GM23338 (cell line): ENCODE measurements at regions not wholly inside any gene's neighbourhood (a gene's known extent, or its start where the extent isn't known, plus 50 kb on each side); places are given as distances from the start of the nearest gene placed in this dataset.

ENCODE experiments used
- ATAC-seq: fragments of 200-7000 bp; cut with Tn5 transposase; 3 replicates; pipeline ENCODE4 v1.9.1; 2020
- DNase-seq: peaks from one replicate; pipeline ENCODE4 v3.0.0-alpha.2; 2015; ENCODE audit warnings: low spot score
- H2AFZ ChIP-seq: fragments of 200-600 bp; sonication (generic); 2 replicates; pipeline ENCODE4 v1.8.0; 2016; ENCODE audit warnings: antibody characterized with exemption, mild to moderate bottlenecking, moderate library complexity
- H3F3A ChIP-seq: fragments of 200-600 bp; sonication (generic); replicated peaks from 2 replicates; pipeline ENCODE4 v1.8.0; 2017; ENCODE audit warnings: antibody characterized with exemption, mixed run types, low read depth
- H3K27ac ChIP-seq: fragments of 200-600 bp; sonication (generic); 2 replicates; pipeline ENCODE4 v1.6.1; 2016; ENCODE audit warnings: low read depth
- H3K27me3 ChIP-seq: fragments of 200-600 bp; sonication (generic); 2 replicates; pipeline ENCODE4 v1.8.0; 2016; ENCODE audit warnings: mild to moderate bottlenecking, mixed run types, moderate library complexity; ENCODE audit not compliant: insufficient read depth
- H3K36me3 ChIP-seq: fragments of 200-600 bp; sonication (generic); 2 replicates; pipeline ENCODE4 v1.8.0; 2016; ENCODE audit warnings: mild to moderate bottlenecking; ENCODE audit not compliant: insufficient read depth
- H3K4me1 ChIP-seq: fragments of 200-600 bp; sonication (generic); 2 replicates; pipeline ENCODE4 v1.8.0; 2016; ENCODE audit warnings: mild to moderate bottlenecking, moderate library complexity; ENCODE audit not compliant: insufficient read depth
- H3K4me2 ChIP-seq: fragments of 200-600 bp; sonication (generic); 2 replicates; pipeline ENCODE4 v1.7.1; 2017; ENCODE audit warnings: mixed run types
- H3K4me3 ChIP-seq: fragments of 200-600 bp; sonication (generic); 2 replicates; pipeline ENCODE4 v1.6.1; 2016; ENCODE audit warnings: mixed run types
- H3K79me2 ChIP-seq: fragments of 200-600 bp; sonication (generic); replicated peaks from 2 replicates; pipeline ENCODE4 v1.8.0; 2017; ENCODE audit warnings: mild to moderate bottlenecking; ENCODE audit not compliant: insufficient read depth
- H3K9me2 ChIP-seq: fragments of 200-600 bp; sonication (generic); 2 replicates; pipeline ENCODE4 v1.8.0; 2017; ENCODE audit not compliant: insufficient read depth
- H4K20me1 ChIP-seq: fragments of 200-600 bp; sonication (generic); replicated peaks from 2 replicates; pipeline ENCODE4 v1.8.0; 2017; ENCODE audit warnings: mild to moderate bottlenecking; ENCODE audit not compliant: insufficient read depth
- H3K27ac Mint-ChIP-seq: 2 replicates; pipeline ENCODE4 v1.8.0; 2020; ENCODE audit warnings: inconsistent platforms, mild to moderate bottlenecking, moderate library complexity, mixed read lengths
- H3K27me3 Mint-ChIP-seq: 3 replicates; pipeline ENCODE4 v1.8.0; 2022; ENCODE audit warnings: low read depth, mild to moderate bottlenecking, moderate library complexity, mixed read lengths, inconsistent platforms; ENCODE audit not compliant: insufficient read depth, poor library complexity
- H3K36me3 Mint-ChIP-seq: 3 replicates; pipeline ENCODE4 v1.8.0; 2021; ENCODE audit warnings: low read depth, mild to moderate bottlenecking, inconsistent platforms, moderate library complexity, mixed read lengths
- H3K4me1 Mint-ChIP-seq: 3 replicates; pipeline ENCODE4 v1.8.0; 2020; ENCODE audit warnings: mild to moderate bottlenecking, inconsistent platforms, mixed read lengths
- H3K4me3 Mint-ChIP-seq: 3 replicates; pipeline ENCODE4 v1.8.0; 2021; ENCODE audit warnings: moderate library complexity, mild to moderate bottlenecking, inconsistent platforms, mixed read lengths
- H3K9me3 Mint-ChIP-seq: 3 replicates; pipeline ENCODE4 v1.8.0; 2020; ENCODE audit warnings: moderate library complexity, mild to moderate bottlenecking, inconsistent platforms, mixed read lengths
- CREB1 ChIP-seq: fragments of 250-450 bp; sonication (Bioruptor Pico); IDR thresholded peaks from 2 replicates; pipeline ENCODE4 v1.5.0; 2020; ENCODE audit warnings: low read depth, mild to moderate bottlenecking, moderate library complexity
- EZH2 ChIP-seq: fragments of 200-600 bp; sonication (generic); IDR thresholded peaks from one replicate; pipeline ENCODE4 v1.8.0; 2017; ENCODE audit warnings: antibody characterized with exemption, mild to moderate bottlenecking, low read depth; ENCODE audit not compliant: unreplicated experiment
- EZH2phosphoT487 ChIP-seq: fragments of 200-600 bp; sonication (generic); IDR thresholded peaks from one replicate; pipeline ENCODE4 v1.8.1; 2018; ENCODE audit warnings: antibody characterized with exemption; ENCODE audit not compliant: unreplicated experiment
- JUNB ChIP-seq: IDR thresholded peaks from one replicate; pipeline ENCODE4 v1.6.1; 2016; ENCODE audit warnings: antibody characterized with exemption; ENCODE audit not compliant: unreplicated experiment
- NANOG ChIP-seq: IDR thresholded peaks from 2 replicates; pipeline ENCODE4 v1.6.1; 2016; ENCODE audit warnings: antibody characterized with exemption, borderline replicate concordance
- POLR2AphosphoS5 ChIP-seq: IDR thresholded peaks from 2 replicates; pipeline ENCODE4 v1.6.1; 2016; ENCODE audit warnings: antibody characterized with exemption, low read depth
- STAT1 ChIP-seq: IDR thresholded peaks from one replicate; pipeline ENCODE4 v1.6.1; 2016; ENCODE audit warnings: antibody characterized with exemption; ENCODE audit not compliant: unreplicated experiment
- ZNF114 ChIP-seq: fragments of 250-450 bp; sonication (Bioruptor Pico); IDR thresholded peaks from 2 replicates; pipeline ENCODE4 v1.5.0; 2020; ENCODE audit warnings: mild to moderate bottlenecking, moderate library complexity
- ZNF331 ChIP-seq: fragments of 250-450 bp; sonication (Bioruptor Pico); IDR thresholded peaks from 2 replicates; pipeline ENCODE4 v1.5.0; 2020; ENCODE audit warnings: low read depth, mild to moderate bottlenecking, moderate library complexity
- TF ChIP-seq, protein P1 (sequence below), 2 experiments: fragments of 200-600 bp in 1 of 2; sonication (generic) in 1 of 2; conservative IDR thresholded peaks; 2 replicates each; pipeline versions ENCODE4 v1.5.1 to v1.6.1; 2016 to 2017; ENCODE audit warnings: antibody characterized with exemption in 2 of 2, low read depth in 2 of 2, mild to moderate bottlenecking in 2 of 2, moderate library complexity in 1 of 2
- TF ChIP-seq, protein P2 (sequence below): IDR thresholded peaks from 2 replicates; pipeline ENCODE4 v1.6.1; 2016; ENCODE audit warnings: antibody characterized with exemption
- TF ChIP-seq, protein P3 (sequence below): IDR thresholded peaks from one replicate; pipeline ENCODE4 v1.6.1; 2018; ENCODE audit warnings: antibody characterized with exemption; ENCODE audit not compliant: unreplicated experiment
- TF ChIP-seq, protein P4 (sequence below): fragments of 250-450 bp; sonication (Bioruptor Pico); IDR thresholded peaks from 2 replicates; pipeline ENCODE4 v1.5.0; 2020; ENCODE audit warnings: mild to moderate bottlenecking, moderate library complexity

DNA sequence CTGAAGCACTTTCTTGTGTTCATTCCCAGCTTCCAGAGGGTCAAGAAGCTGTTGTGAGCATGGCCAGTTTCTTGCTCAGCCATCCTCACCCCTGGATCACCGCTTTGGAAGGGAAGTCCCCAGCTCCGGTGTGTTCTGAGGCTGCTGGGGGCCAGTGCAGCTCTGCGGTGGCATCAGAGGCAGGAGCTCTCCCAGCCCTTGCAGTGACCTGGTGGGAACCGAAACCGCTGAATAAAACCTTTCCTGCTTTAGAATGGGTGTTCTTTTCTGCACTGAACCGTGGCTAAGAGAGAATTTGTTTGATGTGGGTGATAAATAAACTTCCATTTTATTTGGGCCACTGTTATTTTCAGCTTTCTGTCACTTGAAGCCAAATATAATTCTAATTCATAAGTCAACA is 450.9 kb upstream of the VSTM2A start:
- no peak overlapping the region for H3K4me3 ChIP-seq
- no peak overlapping the region for H3K4me2 ChIP-seq
- no peak overlapping the region for H2AFZ ChIP-seq
- Mint-ChIP-seq H3K9me3 (no peaks in the 10 kb centered on the region), H3K36me3 (no peaks in the 10 kb centered on the region), H3K4me1 (peaks cover 5% of the 10 kb centered on the region; the same call in 2 of the 3 replicates), H3K27ac (no peak overlapping the region), H3K4me3 (no peak overlapping the region), H3K27me3 (no peaks in the 10 kb centered on the region)
- DNase-seq: no peak
- H3K9me2 ChIP-seq: no peaks in the 10 kb centered on the region; the same call in 1 of the 2 replicates
- H3K36me3 ChIP-seq: no peaks in the 10 kb centered on the region
- H3K27ac ChIP-seq: no peak overlapping the region
- ATAC-seq: no peak
- H3K4me1 ChIP-seq: no peaks in the 10 kb centered on the region
- H3K27me3 ChIP-seq: no peaks in the 10 kb centered on the region
- H4K20me1 ChIP-seq: no peaks in the 10 kb centered on the region
- TF ChIP-seq ZNF114 (CRISPR knock-in tag) (no peak), NANOG (no peak), POLR2AphosphoS5 (no peak), JUNB (no peak), ZNF331 (CRISPR knock-in tag) (no peak), STAT1 (no peak), EZH2phosphoT487 (no peak), EZH2 (no peak), CREB1 (CRISPR knock-in tag) (no peak)
- TF ChIP-seq, protein P1, sequence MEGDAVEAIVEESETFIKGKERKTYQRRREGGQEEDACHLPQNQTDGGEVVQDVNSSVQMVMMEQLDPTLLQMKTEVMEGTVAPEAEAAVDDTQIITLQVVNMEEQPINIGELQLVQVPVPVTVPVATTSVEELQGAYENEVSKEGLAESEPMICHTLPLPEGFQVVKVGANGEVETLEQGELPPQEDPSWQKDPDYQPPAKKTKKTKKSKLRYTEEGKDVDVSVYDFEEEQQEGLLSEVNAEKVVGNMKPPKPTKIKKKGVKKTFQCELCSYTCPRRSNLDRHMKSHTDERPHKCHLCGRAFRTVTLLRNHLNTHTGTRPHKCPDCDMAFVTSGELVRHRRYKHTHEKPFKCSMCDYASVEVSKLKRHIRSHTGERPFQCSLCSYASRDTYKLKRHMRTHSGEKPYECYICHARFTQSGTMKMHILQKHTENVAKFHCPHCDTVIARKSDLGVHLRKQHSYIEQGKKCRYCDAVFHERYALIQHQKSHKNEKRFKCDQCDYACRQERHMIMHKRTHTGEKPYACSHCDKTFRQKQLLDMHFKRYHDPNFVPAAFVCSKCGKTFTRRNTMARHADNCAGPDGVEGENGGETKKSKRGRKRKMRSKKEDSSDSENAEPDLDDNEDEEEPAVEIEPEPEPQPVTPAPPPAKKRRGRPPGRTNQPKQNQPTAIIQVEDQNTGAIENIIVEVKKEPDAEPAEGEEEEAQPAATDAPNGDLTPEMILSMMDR (conservative IDR thresholded peaks at IDR 0.05; ENCODE audit: low read depth in 2 of 2): no peak
- TF ChIP-seq, protein P2, sequence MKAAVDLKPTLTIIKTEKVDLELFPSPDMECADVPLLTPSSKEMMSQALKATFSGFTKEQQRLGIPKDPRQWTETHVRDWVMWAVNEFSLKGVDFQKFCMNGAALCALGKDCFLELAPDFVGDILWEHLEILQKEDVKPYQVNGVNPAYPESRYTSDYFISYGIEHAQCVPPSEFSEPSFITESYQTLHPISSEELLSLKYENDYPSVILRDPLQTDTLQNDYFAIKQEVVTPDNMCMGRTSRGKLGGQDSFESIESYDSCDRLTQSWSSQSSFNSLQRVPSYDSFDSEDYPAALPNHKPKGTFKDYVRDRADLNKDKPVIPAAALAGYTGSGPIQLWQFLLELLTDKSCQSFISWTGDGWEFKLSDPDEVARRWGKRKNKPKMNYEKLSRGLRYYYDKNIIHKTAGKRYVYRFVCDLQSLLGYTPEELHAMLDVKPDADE: no peak
- TF ChIP-seq, protein P3, sequence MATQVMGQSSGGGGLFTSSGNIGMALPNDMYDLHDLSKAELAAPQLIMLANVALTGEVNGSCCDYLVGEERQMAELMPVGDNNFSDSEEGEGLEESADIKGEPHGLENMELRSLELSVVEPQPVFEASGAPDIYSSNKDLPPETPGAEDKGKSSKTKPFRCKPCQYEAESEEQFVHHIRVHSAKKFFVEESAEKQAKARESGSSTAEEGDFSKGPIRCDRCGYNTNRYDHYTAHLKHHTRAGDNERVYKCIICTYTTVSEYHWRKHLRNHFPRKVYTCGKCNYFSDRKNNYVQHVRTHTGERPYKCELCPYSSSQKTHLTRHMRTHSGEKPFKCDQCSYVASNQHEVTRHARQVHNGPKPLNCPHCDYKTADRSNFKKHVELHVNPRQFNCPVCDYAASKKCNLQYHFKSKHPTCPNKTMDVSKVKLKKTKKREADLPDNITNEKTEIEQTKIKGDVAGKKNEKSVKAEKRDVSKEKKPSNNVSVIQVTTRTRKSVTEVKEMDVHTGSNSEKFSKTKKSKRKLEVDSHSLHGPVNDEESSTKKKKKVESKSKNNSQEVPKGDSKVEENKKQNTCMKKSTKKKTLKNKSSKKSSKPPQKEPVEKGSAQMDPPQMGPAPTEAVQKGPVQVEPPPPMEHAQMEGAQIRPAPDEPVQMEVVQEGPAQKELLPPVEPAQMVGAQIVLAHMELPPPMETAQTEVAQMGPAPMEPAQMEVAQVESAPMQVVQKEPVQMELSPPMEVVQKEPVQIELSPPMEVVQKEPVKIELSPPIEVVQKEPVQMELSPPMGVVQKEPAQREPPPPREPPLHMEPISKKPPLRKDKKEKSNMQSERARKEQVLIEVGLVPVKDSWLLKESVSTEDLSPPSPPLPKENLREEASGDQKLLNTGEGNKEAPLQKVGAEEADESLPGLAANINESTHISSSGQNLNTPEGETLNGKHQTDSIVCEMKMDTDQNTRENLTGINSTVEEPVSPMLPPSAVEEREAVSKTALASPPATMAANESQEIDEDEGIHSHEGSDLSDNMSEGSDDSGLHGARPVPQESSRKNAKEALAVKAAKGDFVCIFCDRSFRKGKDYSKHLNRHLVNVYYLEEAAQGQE: no peak
- TF ChIP-seq, protein P4, sequence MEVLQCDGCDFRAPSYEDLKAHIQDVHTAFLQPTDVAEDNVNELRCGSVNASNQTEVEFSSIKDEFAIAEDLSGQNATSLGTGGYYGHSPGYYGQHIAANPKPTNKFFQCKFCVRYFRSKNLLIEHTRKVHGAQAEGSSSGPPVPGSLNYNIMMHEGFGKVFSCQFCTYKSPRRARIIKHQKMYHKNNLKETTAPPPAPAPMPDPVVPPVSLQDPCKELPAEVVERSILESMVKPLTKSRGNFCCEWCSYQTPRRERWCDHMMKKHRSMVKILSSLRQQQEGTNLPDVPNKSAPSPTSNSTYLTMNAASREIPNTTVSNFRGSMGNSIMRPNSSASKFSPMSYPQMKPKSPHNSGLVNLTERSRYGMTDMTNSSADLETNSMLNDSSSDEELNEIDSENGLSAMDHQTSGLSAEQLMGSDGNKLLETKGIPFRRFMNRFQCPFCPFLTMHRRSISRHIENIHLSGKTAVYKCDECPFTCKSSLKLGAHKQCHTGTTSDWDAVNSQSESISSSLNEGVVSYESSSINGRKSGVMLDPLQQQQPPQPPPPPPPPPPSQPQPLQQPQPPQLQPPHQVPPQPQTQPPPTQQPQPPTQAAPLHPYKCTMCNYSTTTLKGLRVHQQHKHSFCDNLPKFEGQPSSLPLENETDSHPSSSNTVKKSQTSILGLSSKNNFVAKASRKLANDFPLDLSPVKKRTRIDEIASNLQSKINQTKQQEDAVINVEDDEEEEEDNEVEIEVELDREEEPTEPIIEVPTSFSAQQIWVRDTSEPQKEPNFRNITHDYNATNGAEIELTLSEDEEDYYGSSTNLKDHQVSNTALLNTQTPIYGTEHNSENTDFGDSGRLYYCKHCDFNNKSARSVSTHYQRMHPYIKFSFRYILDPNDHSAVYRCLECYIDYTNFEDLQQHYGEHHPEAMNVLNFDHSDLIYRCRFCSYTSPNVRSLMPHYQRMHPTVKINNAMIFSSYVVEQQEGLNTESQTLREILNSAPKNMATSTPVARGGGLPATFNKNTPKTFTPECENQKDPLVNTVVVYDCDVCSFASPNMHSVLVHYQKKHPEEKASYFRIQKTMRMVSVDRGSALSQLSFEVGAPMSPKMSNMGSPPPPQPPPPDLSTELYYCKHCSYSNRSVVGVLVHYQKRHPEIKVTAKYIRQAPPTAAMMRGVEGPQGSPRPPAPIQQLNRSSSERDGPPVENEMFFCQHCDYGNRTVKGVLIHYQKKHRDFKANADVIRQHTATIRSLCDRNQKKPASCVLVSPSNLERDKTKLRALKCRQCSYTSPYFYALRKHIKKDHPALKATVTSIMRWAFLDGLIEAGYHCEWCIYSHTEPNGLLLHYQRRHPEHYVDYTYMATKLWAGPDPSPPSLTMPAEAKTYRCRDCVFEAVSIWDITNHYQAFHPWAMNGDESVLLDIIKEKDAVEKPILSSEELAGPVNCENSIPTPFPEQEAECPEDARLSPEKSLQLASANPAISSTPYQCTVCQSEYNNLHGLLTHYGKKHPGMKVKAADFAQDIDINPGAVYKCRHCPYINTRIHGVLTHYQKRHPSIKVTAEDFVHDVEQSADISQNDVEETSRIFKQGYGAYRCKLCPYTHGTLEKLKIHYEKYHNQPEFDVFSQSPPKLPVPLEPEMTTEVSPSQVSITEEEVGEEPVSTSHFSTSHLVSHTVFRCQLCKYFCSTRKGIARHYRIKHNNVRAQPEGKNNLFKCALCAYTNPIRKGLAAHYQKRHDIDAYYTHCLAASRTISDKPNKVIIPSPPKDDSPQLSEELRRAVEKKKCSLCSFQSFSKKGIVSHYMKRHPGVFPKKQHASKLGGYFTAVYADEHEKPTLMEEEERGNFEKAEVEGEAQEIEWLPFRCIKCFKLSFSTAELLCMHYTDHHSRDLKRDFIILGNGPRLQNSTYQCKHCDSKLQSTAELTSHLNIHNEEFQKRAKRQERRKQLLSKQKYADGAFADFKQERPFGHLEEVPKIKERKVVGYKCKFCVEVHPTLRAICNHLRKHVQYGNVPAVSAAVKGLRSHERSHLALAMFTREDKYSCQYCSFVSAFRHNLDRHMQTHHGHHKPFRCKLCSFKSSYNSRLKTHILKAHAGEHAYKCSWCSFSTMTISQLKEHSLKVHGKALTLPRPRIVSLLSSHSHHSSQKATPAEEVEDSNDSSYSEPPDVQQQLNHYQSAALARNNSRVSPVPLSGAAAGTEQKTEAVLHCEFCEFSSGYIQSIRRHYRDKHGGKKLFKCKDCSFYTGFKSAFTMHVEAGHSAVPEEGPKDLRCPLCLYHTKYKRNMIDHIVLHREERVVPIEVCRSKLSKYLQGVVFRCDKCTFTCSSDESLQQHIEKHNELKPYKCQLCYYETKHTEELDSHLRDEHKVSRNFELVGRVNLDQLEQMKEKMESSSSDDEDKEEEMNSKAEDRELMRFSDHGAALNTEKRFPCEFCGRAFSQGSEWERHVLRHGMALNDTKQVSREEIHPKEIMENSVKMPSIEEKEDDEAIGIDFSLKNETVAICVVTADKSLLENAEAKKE: no peak
- no peaks in the 10 kb centered on the region for H3F3A ChIP-seq
- H3K79me2 ChIP-seq: no peaks in the 10 kb centered on the region
